Kidney (tissue), 13 donors: ENCODE measurements at regions not wholly inside any gene's neighbourhood (a gene's known extent, or its start where the extent isn't known, plus 50 kb on each side); places are given as distances from the start of the nearest gene placed in this dataset.
"Not testable (repeated sequence)": the region's sequence is repeated elsewhere in the genome, so short reads cannot be mapped to it uniquely, and the experiment has no call there.

ENCODE experiments used
- DNase-seq, 5 donors: peaks; one replicate each; pipeline ENCODE4 v3.0.0-alpha.2; 2013 to 2020
- FAIRE-seq: peaks from 2 replicates; lab custom pipeline; 2012; peaks lifted over from hg19 to GRCh38; lab: Jason Lieb, UNC
- H3K27ac ChIP-seq, 2 donors: one replicate each; pipeline ENCODE4 v1.7.0; 2013; ENCODE audit warnings: low read depth in 2 of 2, low read length in 2 of 2, inconsistent platforms in 1 of 2
- H3K27me3 ChIP-seq: one replicate; pipeline ENCODE4 v1.7.1; 2013; ENCODE audit warnings: low read length, inconsistent platforms; ENCODE audit not compliant: control insufficient read depth, insufficient read depth
- H3K36me3 ChIP-seq, 3 donors: one replicate each; pipeline versions ENCODE4 v1.7.0 to v1.7.1; 2013; ENCODE audit warnings: low read length in 3 of 3, control low read depth in 1 of 3, inconsistent platforms in 1 of 3; ENCODE audit not compliant: insufficient read depth in 3 of 3, control insufficient read depth in 2 of 3
- H3K4me1 ChIP-seq, 3 donors: one replicate each; pipeline versions ENCODE4 v1.7.0 to v1.7.1; 2013; ENCODE audit warnings: low read length in 3 of 3, inconsistent platforms in 1 of 3, low read depth in 1 of 3; ENCODE audit not compliant: control insufficient read depth in 2 of 3, insufficient read depth in 2 of 3
- H3K4me3 ChIP-seq, 3 donors: one replicate each; pipeline versions ENCODE4 v1.7.0 to v1.8.1; 2013; ENCODE audit warnings: low read length in 3 of 3, control low read depth in 1 of 3, inconsistent platforms in 1 of 3
- H3K9ac ChIP-seq, 3 donors: one replicate each; pipeline versions ENCODE4 v1.7.0 to v1.7.1; 2013; ENCODE audit warnings: low read length in 3 of 3, control low read depth in 1 of 3, inconsistent platforms in 1 of 3
- H3K9me3 ChIP-seq, 3 donors: one replicate each; pipeline versions ENCODE4 v1.7.0 to v1.7.1; 2013; ENCODE audit warnings: low read length in 3 of 3, control low read depth in 1 of 3, inconsistent platforms in 1 of 3; ENCODE audit not compliant: control insufficient read depth in 2 of 3, insufficient read depth in 1 of 3
- intact Hi-C: fragments of 100-400 bp; cut with DNase I; formaldehyde crosslinking; loops from one replicate; pipeline ENCODE4 v1.11.1; 2022
- TF ChIP-seq, protein P1 (sequence below): IDR thresholded peaks from 3 replicates; pipeline ENCODE4 v1.5.1; 2012; ENCODE audit warnings: mild to moderate bottlenecking, moderate library complexity, borderline replicate concordance; ENCODE audit not compliant: insufficient read depth; ENCODE audit errors: extremely low read depth
- donor health status: control.
- donor health status: control.
- donor health status: control.
- donor health status: control.
- donor health status: control.
- donor health status: DM: yes; HTN: yes; CAD: no.
- donor health status: Normal renal cell carcinoma (clear cell type).

GRCh38 chr2:242001853-242002252 lies 132.3 kb downstream of the RTP5 start:
- no peak for FAIRE-seq
- intact Hi-C loops: no loop called here
- H3K9ac ChIP-seq: no peak overlapping the region
- H3K4me3 ChIP-seq: no peak overlapping the region
- no peaks in the 10 kb centered on the region for H3K9me3 ChIP-seq
- no peak for DNase-seq
- no peaks in the 10 kb centered on the region for H3K36me3 ChIP-seq
- no peaks in the 10 kb centered on the region for H3K27me3 ChIP-seq
- H3K4me1 ChIP-seq: no peaks in the 10 kb centered on the region
- no peak overlapping the region for H3K27ac ChIP-seq
- TF ChIP-seq, protein P1, sequence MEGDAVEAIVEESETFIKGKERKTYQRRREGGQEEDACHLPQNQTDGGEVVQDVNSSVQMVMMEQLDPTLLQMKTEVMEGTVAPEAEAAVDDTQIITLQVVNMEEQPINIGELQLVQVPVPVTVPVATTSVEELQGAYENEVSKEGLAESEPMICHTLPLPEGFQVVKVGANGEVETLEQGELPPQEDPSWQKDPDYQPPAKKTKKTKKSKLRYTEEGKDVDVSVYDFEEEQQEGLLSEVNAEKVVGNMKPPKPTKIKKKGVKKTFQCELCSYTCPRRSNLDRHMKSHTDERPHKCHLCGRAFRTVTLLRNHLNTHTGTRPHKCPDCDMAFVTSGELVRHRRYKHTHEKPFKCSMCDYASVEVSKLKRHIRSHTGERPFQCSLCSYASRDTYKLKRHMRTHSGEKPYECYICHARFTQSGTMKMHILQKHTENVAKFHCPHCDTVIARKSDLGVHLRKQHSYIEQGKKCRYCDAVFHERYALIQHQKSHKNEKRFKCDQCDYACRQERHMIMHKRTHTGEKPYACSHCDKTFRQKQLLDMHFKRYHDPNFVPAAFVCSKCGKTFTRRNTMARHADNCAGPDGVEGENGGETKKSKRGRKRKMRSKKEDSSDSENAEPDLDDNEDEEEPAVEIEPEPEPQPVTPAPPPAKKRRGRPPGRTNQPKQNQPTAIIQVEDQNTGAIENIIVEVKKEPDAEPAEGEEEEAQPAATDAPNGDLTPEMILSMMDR: no peak

- no peaks in the 10 kb centered on the region for H3K4me1 ChIP-seq
- no peaks in the 10 kb centered on the region for H3K9me3 ChIP-seq
- no peaks in the 10 kb centered on the region for H3K27me3 ChIP-seq
- TF ChIP-seq, protein P1: no peak
- intact Hi-C loops: no loop called here
- H3K36me3 ChIP-seq: no peaks in the 10 kb centered on the region
- no peak for DNase-seq
- FAIRE-seq: no peak
- no peak overlapping the region for H3K4me3 ChIP-seq
- no peak overlapping the region for H3K9ac ChIP-seq
- H3K27ac ChIP-seq: no peak overlapping the region
These were observed 133.4 kb downstream of the RTP5 start for GRCh38 chr2:242002944-242003343.

- FAIRE-seq (no peak), DNase-seq (no peak)
- intact Hi-C loops: no loop called here
- Histone ChIP-seq H3K9ac (no peak overlapping the region), H3K27ac (no peak overlapping the region), H3K4me1 (no peaks in the 10 kb centered on the region), H3K9me3 (no peaks in the 10 kb centered on the region), H3K27me3 (no peaks in the 10 kb centered on the region), H3K36me3 (no peaks in the 10 kb centered on the region), H3K4me3 (no peak overlapping the region)
- TF ChIP-seq, protein P1: no peak
These were observed 134.8 kb downstream of the RTP5 start for GRCh38 chr2:242004223-242004901.

GRCh38 chr2:242004902-242005230 lies 135.3 kb downstream of the RTP5 start:
- intact Hi-C loops: no loop called here
- FAIRE-seq: no peak
- no peaks in the 10 kb centered on the region for H3K27me3 ChIP-seq
- H3K9ac ChIP-seq: no peak overlapping the region
- H3K9me3 ChIP-seq: no peaks in the 10 kb centered on the region
- H3K4me1 ChIP-seq: no peaks in the 10 kb centered on the region
- TF ChIP-seq, protein P1: no peak
- no peak overlapping the region for H3K27ac ChIP-seq
- DNase-seq: no peak
- H3K36me3 ChIP-seq: no peaks in the 10 kb centered on the region
- H3K4me3 ChIP-seq: no peak overlapping the region

DNA sequence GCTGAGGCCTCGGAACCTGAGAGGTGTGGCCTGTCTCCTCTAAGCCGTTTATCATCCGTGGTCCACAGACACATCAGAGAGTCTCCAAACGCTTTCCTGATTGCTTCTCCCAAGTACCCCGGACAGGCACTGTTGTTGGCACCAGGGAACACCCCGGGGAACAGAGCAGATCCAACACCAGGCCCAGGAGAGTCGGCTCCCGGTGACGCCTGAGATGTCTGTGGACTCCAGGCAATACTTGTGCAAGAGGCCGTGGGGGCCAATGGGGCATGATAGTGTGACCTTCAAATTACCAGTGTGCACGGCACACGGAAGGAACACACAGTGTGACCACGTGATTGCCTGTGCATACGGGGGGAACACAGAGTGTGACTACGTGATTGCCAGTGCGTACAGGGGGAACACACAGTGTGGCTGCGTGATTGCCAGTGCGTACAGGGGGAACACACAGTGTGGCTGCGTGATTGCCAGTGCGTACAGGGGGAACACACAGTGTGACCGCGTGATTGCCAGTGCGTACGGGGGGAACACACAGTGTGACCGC lies 136.6 kb downstream of the RTP5 start:
- FAIRE-seq, H3K27ac ChIP-seq, H3K4me3 ChIP-seq, H3K9me3 ChIP-seq, H3K36me3 ChIP-seq, DNase-seq, intact Hi-C loops, H3K27me3 ChIP-seq, H3K4me1 ChIP-seq, H3K9ac ChIP-seq: not testable (repeated sequence)
